A549 (cell line): ENCODE measurements at regions not wholly inside any gene's neighbourhood (a gene's known extent, or its start where the extent isn't known, plus 50 kb on each side); places are given as distances from the start of the nearest gene placed in this dataset.

Experiments
- ATAC-seq, 2 experiments: fragments of 200-7000 bp in 1 of 2; fragments of >200 bp in 1 of 2; cut with Nextera tagmentation in 1 of 2; cut with Tn5 transposase in 1 of 2; 3 replicates each; pipeline versions ENCODE4 v1.8.0 to v1.9.1; 2018 to 2020; ENCODE audit warnings: mild to moderate bottlenecking in 1 of 2, moderate library complexity in 1 of 2
- CTCF ChIA-PET: fragments of 300-600 bp; sonication (Branson Sonifier 250); formaldehyde crosslinking; extraction: SDS; loops from one replicate; lab custom pipeline; 2021; ENCODE audit warnings: antibody characterized with exemption, inconsistent platforms; lab: Yijun Ruan, JAX
- POLR2A ChIA-PET: fragments of 350-600 bp; formaldehyde crosslinking; extraction: SDS; loops from one replicate; lab custom pipeline; 2021; ENCODE audit warnings: antibody characterized with exemption, inconsistent platforms; lab: Yijun Ruan, JAX
- DNase-seq, 2 experiments: peaks; one replicate each; pipeline versions ENCODE4 v3.0.0 to v3.0.0-alpha.2; 2011 to 2016; ENCODE audit warnings: low read depth in 1 of 2, low spot score in 1 of 2
- FAIRE-seq: peaks from 2 replicates; lab custom pipeline; 2011; peaks lifted over from hg19 to GRCh38; lab: Jason Lieb, UNC
- H3K27ac ChIP-seq, 2 experiments: fragments of >200 bp; sonication (Bioruptor Twin); formaldehyde crosslinking; 3 replicates each; pipeline ENCODE4 v1.5.1; 2016 to 2017
- H3K4me1 ChIP-seq: fragments of >200 bp; sonication (Bioruptor Twin); formaldehyde crosslinking; 3 replicates; pipeline ENCODE4 v1.6.1; 2016
- H3K4me2 ChIP-seq: fragments of >200 bp; sonication (Bioruptor Twin); formaldehyde crosslinking; 3 replicates; pipeline ENCODE4 v1.6.1; 2016
- H3K4me3 ChIP-seq: fragments of >200 bp; sonication (Bioruptor Twin); formaldehyde crosslinking; 3 replicates; pipeline ENCODE4 v1.5.1; 2016
- H3K9me3 ChIP-seq: fragments of >200 bp; sonication (Bioruptor Twin); formaldehyde crosslinking; 3 replicates; pipeline ENCODE4 v1.6.1; 2016
- CBX8 ChIP-seq: fragments of 200-600 bp; sonication (generic); IDR thresholded peaks from 2 replicates; pipeline ENCODE4 v1.6.1; 2016
- CHD2 ChIP-seq: fragments of 150-350 bp; IDR thresholded peaks from 2 replicates; pipeline ENCODE4 v1.6.1; 2014; ENCODE audit warnings: low read length; ENCODE audit not compliant: partially characterized antibody
- EP300 ChIP-seq, 2 experiments: fragments of >200 bp; sonication (Bioruptor Twin); formaldehyde crosslinking; IDR thresholded peaks; 2 replicates in 1 of 2; 3 replicates in 1 of 2; pipeline ENCODE4 v1.6.1; 2016 to 2017
- FOSB ChIP-seq: fragments of 250-450 bp; sonication (Bioruptor Pico); IDR thresholded peaks from 2 replicates; pipeline ENCODE4 v1.5.0; 2020; ENCODE audit warnings: mild to moderate bottlenecking, moderate library complexity
- FOXS1 ChIP-seq: fragments of 250-450 bp; sonication (Bioruptor Pico); IDR thresholded peaks from 2 replicates; pipeline ENCODE4 v1.5.0; 2020; ENCODE audit warnings: mild to moderate bottlenecking, moderate library complexity
- HEYL ChIP-seq: fragments of 250-450 bp; sonication (Bioruptor Pico); IDR thresholded peaks from 2 replicates; pipeline ENCODE4 v1.8.0; 2021; ENCODE audit warnings: mild to moderate bottlenecking, moderate library complexity
- HOXB13 ChIP-seq: fragments of 250-450 bp; sonication (Bioruptor Pico); IDR thresholded peaks from 2 replicates; pipeline ENCODE4 v1.5.0; 2020; ENCODE audit warnings: low read depth, mild to moderate bottlenecking, moderate library complexity
- HOXB5 ChIP-seq: fragments of 250-450 bp; sonication (Bioruptor Pico); IDR thresholded peaks from 2 replicates; pipeline ENCODE4 v1.5.0; 2020; ENCODE audit warnings: mild to moderate bottlenecking, moderate library complexity
- JUNB ChIP-seq: fragments of >200 bp; sonication (Bioruptor Twin); formaldehyde crosslinking; IDR thresholded peaks from 2 replicates; pipeline ENCODE4 v1.6.1; 2016
- MYC ChIP-seq: IDR thresholded peaks from 2 replicates; pipeline ENCODE4 v1.6.1; 2012; ENCODE audit warnings: mild to moderate bottlenecking, inconsistent platforms, low read length, improper control_type of control experiment, borderline replicate concordance
- NR3C1 ChIP-seq: fragments of >200 bp; sonication (Bioruptor Twin); formaldehyde crosslinking; IDR thresholded peaks from 3 replicates; pipeline ENCODE4 v1.6.1; 2017
- TFCP2L1 ChIP-seq: fragments of 250-450 bp; sonication (Bioruptor Pico); IDR thresholded peaks from 2 replicates; pipeline ENCODE4 v1.5.0; 2021; ENCODE audit warnings: mild to moderate bottlenecking
- TP53 ChIP-seq: fragments of 250-450 bp; sonication (Bioruptor Pico); IDR thresholded peaks from 2 replicates; pipeline ENCODE4 v1.5.0; 2021; ENCODE audit warnings: mild to moderate bottlenecking, moderate library complexity
- ZC3H11A ChIP-seq: fragments of 450-650 bp; IDR thresholded peaks from 2 replicates; pipeline ENCODE4 v1.6.1; 2014; ENCODE audit warnings: antibody characterized with exemption, mild to moderate bottlenecking
- ZFP36 ChIP-seq: fragments of 450-650 bp; IDR thresholded peaks from 2 replicates; pipeline ENCODE4 v1.6.1; 2014; ENCODE audit warnings: borderline replicate concordance; ENCODE audit not compliant: partially characterized antibody
- ZNF302 ChIP-seq: fragments of 250-450 bp; sonication (Bioruptor Pico); IDR thresholded peaks from 2 replicates; pipeline ENCODE4 v1.9.0; 2021; ENCODE audit warnings: inconsistent platforms, mild to moderate bottlenecking, moderate library complexity
- WGBS: methylation state at CpG from one replicate; pipeline ENCODE4 v1.1.6; 2017; ENCODE audit errors: missing lambda C conversion rate; 5-methylcytosine and 5-hydroxymethylcytosine counted together
- TF ChIP-seq, protein P1 (sequence below): fragments of >200 bp; sonication (Bioruptor Twin); formaldehyde crosslinking; IDR thresholded peaks from 3 replicates; pipeline ENCODE4 v1.6.1; 2016
- TF ChIP-seq, protein P2 (sequence below): fragments of 150-350 bp; IDR thresholded peaks from 2 replicates; pipeline ENCODE4 v1.6.1; 2014; ENCODE audit warnings: low read depth, mild to moderate bottlenecking, low read length
- TF ChIP-seq, protein P3 (sequence below): IDR thresholded peaks from 2 replicates; pipeline ENCODE4 v1.6.1; 2012
- TF ChIP-seq, protein P4 (sequence below): fragments of 200-600 bp; sonication (generic); IDR thresholded peaks from 2 replicates; pipeline ENCODE4 v1.6.1; 2016; ENCODE audit warnings: antibody characterized with exemption, mild to moderate bottlenecking, moderate library complexity
- TF ChIP-seq, protein P5 (sequence below): fragments of >200 bp; sonication (Bioruptor Twin); formaldehyde crosslinking; IDR thresholded peaks from 2 replicates; pipeline ENCODE4 v1.6.1; 2016

DNA sequence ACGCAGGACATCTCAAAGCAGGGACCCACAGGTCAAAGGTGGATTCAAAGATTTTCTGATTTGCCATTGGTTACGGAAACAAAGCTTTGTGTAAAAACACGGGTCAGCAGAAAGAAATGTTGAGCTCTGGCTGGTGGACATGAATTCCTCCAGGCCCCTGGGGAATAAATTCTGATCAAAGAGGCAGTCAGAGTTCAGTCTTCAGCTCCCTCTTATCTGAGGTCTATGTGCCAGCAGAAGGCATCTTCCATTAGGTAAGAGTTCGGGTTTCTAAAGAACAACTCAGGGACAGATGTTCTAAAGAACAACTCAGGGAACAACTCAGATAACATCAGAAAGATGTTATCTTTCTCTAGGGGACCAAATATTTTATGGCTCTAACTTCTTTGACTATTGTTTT, 64.9 kb upstream of the PALS2 start:
- no peak for TF ChIP-seq HOXB5 (CRISPR knock-in tag)
- TF ChIP-seq HOXB13 (CRISPR knock-in tag) = no peak
- TF ChIP-seq, protein P1, sequence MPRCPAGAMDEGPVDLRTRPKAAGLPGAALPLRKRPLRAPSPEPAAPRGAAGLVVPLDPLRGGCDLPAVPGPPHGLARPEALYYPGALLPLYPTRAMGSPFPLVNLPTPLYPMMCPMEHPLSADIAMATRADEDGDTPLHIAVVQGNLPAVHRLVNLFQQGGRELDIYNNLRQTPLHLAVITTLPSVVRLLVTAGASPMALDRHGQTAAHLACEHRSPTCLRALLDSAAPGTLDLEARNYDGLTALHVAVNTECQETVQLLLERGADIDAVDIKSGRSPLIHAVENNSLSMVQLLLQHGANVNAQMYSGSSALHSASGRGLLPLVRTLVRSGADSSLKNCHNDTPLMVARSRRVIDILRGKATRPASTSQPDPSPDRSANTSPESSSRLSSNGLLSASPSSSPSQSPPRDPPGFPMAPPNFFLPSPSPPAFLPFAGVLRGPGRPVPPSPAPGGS = no peak
- TF ChIP-seq TP53 (CRISPR knock-in tag) = no peak
- TF ChIP-seq NR3C1 = no peak
- TF ChIP-seq TFCP2L1 (CRISPR knock-in tag) = no peak
- TF ChIP-seq FOSB (CRISPR knock-in tag) = no peak
- no peak for TF ChIP-seq EP300 (IDR thresholded peaks at IDR 0.05)
- TF ChIP-seq ZNF302 (CRISPR knock-in tag) = no peak
- TF ChIP-seq HEYL (CRISPR knock-in tag) = no peak
- no peak for TF ChIP-seq JUNB
- TF ChIP-seq, protein P2, sequence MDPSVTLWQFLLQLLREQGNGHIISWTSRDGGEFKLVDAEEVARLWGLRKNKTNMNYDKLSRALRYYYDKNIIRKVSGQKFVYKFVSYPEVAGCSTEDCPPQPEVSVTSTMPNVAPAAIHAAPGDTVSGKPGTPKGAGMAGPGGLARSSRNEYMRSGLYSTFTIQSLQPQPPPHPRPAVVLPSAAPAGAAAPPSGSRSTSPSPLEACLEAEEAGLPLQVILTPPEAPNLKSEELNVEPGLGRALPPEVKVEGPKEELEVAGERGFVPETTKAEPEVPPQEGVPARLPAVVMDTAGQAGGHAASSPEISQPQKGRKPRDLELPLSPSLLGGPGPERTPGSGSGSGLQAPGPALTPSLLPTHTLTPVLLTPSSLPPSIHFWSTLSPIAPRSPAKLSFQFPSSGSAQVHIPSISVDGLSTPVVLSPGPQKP = no peak
- TF ChIP-seq, protein P3, sequence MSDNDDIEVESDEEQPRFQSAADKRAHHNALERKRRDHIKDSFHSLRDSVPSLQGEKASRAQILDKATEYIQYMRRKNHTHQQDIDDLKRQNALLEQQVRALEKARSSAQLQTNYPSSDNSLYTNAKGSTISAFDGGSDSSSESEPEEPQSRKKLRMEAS = no peak
- TF ChIP-seq, protein P4, sequence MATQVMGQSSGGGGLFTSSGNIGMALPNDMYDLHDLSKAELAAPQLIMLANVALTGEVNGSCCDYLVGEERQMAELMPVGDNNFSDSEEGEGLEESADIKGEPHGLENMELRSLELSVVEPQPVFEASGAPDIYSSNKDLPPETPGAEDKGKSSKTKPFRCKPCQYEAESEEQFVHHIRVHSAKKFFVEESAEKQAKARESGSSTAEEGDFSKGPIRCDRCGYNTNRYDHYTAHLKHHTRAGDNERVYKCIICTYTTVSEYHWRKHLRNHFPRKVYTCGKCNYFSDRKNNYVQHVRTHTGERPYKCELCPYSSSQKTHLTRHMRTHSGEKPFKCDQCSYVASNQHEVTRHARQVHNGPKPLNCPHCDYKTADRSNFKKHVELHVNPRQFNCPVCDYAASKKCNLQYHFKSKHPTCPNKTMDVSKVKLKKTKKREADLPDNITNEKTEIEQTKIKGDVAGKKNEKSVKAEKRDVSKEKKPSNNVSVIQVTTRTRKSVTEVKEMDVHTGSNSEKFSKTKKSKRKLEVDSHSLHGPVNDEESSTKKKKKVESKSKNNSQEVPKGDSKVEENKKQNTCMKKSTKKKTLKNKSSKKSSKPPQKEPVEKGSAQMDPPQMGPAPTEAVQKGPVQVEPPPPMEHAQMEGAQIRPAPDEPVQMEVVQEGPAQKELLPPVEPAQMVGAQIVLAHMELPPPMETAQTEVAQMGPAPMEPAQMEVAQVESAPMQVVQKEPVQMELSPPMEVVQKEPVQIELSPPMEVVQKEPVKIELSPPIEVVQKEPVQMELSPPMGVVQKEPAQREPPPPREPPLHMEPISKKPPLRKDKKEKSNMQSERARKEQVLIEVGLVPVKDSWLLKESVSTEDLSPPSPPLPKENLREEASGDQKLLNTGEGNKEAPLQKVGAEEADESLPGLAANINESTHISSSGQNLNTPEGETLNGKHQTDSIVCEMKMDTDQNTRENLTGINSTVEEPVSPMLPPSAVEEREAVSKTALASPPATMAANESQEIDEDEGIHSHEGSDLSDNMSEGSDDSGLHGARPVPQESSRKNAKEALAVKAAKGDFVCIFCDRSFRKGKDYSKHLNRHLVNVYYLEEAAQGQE = no peak
- no peak for TF ChIP-seq MYC
- no peak for TF ChIP-seq ZC3H11A
- no peak for TF ChIP-seq ZFP36
- no peak for TF ChIP-seq FOXS1 (CRISPR knock-in tag)
- TF ChIP-seq CBX8 = no peak
- TF ChIP-seq, protein P5, sequence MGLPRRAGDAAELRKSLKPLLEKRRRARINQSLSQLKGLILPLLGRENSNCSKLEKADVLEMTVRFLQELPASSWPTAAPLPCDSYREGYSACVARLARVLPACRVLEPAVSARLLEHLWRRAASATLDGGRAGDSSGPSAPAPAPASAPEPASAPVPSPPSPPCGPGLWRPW = no peak
- TF ChIP-seq, all 56 proteins: peak for 0
- ChIA-PET CTCF (no interaction called here), POLR2A (no interaction called here)
- DNase-seq (no peak), FAIRE-seq (no peak), ATAC-seq (no peak)
- no peaks in the 10 kb centered on the region for H3K4me1 ChIP-seq
- no peaks in the 10 kb centered on the region for H3K9me3 ChIP-seq
- no peak overlapping the region for H3K27ac ChIP-seq
- H3K4me2 ChIP-seq = no peak overlapping the region
- no peak overlapping the region for H3K4me3 ChIP-seq
- 45% methylated on average over 4 of the region's 4 CpGs for WGBS

DNA sequence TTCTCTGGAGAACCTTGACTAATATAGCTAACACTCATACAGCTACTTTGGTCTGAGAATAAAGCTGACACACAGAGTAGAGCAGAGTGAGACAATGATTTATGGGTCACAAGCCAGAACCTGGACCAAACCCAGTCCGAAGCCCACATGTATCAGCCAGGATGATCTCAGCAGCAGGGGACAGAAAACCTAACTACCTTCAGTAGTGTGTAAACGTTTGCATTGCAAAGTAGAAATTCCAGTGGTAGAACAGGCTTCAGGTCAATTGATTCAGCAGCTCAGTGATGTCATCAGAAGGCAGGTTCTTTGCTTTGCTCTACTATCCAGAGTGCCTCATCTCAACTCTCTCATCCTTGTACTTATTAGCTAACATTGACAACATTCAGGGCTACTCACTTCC, 62.5 kb upstream of the PALS2 start:
- H3K9me3 ChIP-seq = no peaks in the 10 kb centered on the region
- no peak for ATAC-seq
- 8% methylated on average over 2 of the region's 2 CpGs for WGBS
- no peak for FAIRE-seq
- ChIA-PET CTCF (no interaction called here), POLR2A (no interaction called here)
- H3K4me1 ChIP-seq = no peaks in the 10 kb centered on the region
- H3K4me3 ChIP-seq = no peak overlapping the region
- H3K4me2 ChIP-seq = no peak overlapping the region
- DNase-seq = no peak
- H3K27ac ChIP-seq = no peak overlapping the region
- no peak for TF ChIP-seq CHD2
